Panc1 (cell line): ENCODE measurements at regions not wholly inside any gene's neighbourhood (a gene's known extent, or its start where the extent isn't known, plus 50 kb on each side); places are given as distances from the start of the nearest gene placed in this dataset.

Experiments
- TF ChIP-seq, protein P1 (sequence below): fragments of 450-650 bp; IDR thresholded peaks from 2 replicates; pipeline ENCODE4 v1.5.1; 2017; ENCODE audit warnings: mild to moderate bottlenecking
- TF ChIP-seq, protein P2 (sequence below), 2 experiments: IDR thresholded peaks; 2 replicates each; pipeline ENCODE4 v1.6.1; 2011 to 2012; ENCODE audit warnings: low read depth in 2 of 2, control low read depth in 1 of 2, low read length in 1 of 2, mild to moderate bottlenecking in 1 of 2, moderate library complexity in 1 of 2; ENCODE audit not compliant: insufficient read depth in 1 of 2

GRCh38 chr20:23152902-23153301, 66.8 kb upstream of the CD93 start:
- TF ChIP-seq, protein P1, sequence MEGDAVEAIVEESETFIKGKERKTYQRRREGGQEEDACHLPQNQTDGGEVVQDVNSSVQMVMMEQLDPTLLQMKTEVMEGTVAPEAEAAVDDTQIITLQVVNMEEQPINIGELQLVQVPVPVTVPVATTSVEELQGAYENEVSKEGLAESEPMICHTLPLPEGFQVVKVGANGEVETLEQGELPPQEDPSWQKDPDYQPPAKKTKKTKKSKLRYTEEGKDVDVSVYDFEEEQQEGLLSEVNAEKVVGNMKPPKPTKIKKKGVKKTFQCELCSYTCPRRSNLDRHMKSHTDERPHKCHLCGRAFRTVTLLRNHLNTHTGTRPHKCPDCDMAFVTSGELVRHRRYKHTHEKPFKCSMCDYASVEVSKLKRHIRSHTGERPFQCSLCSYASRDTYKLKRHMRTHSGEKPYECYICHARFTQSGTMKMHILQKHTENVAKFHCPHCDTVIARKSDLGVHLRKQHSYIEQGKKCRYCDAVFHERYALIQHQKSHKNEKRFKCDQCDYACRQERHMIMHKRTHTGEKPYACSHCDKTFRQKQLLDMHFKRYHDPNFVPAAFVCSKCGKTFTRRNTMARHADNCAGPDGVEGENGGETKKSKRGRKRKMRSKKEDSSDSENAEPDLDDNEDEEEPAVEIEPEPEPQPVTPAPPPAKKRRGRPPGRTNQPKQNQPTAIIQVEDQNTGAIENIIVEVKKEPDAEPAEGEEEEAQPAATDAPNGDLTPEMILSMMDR, result no peak
- TF ChIP-seq, protein P2, sequence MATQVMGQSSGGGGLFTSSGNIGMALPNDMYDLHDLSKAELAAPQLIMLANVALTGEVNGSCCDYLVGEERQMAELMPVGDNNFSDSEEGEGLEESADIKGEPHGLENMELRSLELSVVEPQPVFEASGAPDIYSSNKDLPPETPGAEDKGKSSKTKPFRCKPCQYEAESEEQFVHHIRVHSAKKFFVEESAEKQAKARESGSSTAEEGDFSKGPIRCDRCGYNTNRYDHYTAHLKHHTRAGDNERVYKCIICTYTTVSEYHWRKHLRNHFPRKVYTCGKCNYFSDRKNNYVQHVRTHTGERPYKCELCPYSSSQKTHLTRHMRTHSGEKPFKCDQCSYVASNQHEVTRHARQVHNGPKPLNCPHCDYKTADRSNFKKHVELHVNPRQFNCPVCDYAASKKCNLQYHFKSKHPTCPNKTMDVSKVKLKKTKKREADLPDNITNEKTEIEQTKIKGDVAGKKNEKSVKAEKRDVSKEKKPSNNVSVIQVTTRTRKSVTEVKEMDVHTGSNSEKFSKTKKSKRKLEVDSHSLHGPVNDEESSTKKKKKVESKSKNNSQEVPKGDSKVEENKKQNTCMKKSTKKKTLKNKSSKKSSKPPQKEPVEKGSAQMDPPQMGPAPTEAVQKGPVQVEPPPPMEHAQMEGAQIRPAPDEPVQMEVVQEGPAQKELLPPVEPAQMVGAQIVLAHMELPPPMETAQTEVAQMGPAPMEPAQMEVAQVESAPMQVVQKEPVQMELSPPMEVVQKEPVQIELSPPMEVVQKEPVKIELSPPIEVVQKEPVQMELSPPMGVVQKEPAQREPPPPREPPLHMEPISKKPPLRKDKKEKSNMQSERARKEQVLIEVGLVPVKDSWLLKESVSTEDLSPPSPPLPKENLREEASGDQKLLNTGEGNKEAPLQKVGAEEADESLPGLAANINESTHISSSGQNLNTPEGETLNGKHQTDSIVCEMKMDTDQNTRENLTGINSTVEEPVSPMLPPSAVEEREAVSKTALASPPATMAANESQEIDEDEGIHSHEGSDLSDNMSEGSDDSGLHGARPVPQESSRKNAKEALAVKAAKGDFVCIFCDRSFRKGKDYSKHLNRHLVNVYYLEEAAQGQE (IDR thresholded peaks at IDR 0.05; ENCODE audit: insufficient read depth in 1 of 2, low read depth in 2 of 2, low read length in 1 of 2), result no peak
